GM12892 (cell line): ENCODE measurements at regions not wholly inside any gene's neighbourhood (a gene's known extent, or its start where the extent isn't known, plus 50 kb on each side); places are given as distances from the start of the nearest gene placed in this dataset.

Experiments used
- POLR2A ChIP-seq: IDR thresholded peaks from 2 replicates; pipeline ENCODE4 v1.6.1; 2011; ENCODE audit warnings: low read depth, low read length, control low read depth
- POLR2AphosphoS5 ChIP-seq: IDR thresholded peaks from 2 replicates; pipeline ENCODE4 v1.6.1; 2011; ENCODE audit warnings: low read depth, low read length, control low read depth
- TAF1 ChIP-seq: IDR thresholded peaks from 2 replicates; pipeline ENCODE4 v1.6.1; 2011; ENCODE audit warnings: low read depth, mild to moderate bottlenecking, control low read depth, low read length, borderline replicate concordance

- TF ChIP-seq POLR2AphosphoS5, result no peak
- TF ChIP-seq TAF1, result no peak
- no peak for TF ChIP-seq POLR2A
Observed at GRCh38 chr15:39503526-39503925, 77.4 kb upstream of the THBS1 start.
